ENCODE measurements at regions not wholly inside any gene's neighbourhood (a gene's known extent, or its start where the extent isn't known, plus 50 kb on each side); places are given as distances from the start of the nearest gene placed in this dataset.

DNA sequence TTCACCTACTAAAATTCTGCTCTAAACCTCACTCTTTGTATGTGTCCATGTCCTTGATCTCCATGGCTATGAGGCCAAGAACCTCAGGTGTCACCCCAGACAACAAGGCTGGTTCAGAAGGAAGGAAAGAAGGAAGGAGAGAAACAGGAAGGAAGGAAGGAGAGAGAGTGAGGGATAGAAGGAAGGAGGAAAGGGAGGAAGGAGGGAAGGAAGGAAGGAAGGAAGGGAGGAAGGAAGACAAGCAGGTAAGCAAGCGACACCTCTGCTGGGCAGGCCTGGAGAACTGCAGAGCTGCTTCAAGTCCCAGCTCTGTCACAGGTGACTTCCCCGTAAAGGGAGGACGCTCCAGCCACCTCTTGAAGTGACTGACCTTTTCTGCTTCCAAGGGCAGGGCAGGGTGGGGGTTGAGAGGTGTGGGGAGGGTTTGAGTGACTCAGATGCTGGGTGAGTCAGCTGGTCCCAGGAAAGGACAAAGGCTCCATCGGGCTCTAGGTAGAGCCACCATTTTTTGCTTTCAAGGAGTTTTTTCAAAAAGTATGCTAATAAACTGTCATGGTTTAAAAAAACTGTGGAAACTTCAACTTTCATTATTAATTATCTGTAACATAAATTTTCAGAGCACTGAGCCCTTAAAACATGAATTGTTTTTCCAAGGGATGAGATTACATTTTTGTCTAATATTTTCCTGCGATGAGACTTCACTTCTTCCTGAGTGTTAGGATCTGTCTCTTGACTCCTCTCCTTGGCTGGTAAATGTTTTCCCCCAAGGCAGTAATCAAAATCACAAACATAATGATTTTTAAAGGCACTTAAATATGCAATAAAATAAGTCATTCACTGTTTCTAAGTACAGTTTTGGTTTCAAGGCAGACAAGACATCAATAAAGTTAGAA is 90.1 kb upstream of the L3MBTL4 start:
- DNase-seq (ENCODE audit: low spot score), result no peak
- POLR2A ChIA-PET, result no interaction called here
- Mint-ChIP-seq H3K27ac (no peak overlapping the region), H3K4me3 (no peak overlapping the region), H3K9me3 (no peaks in the 10 kb centered on the region), H3K36me3 (no peaks in the 10 kb centered on the region), H3K4me1 (peaks cover 28% of the 10 kb centered on the region), H3K27me3 (ENCODE audit: low read depth) (no peaks in the 10 kb centered on the region)
- ATAC-seq, result no peak
- CTCF ChIA-PET, result interaction anchor here (1.1 kb wide), 1 partner anchor 17 kb away, joined by 5 read pairs; no protein-coding TSS in a partner anchor
- TF ChIP-seq ZNF263 (CRISPR knock-in tag; IDR thresholded peaks at IDR 0.05; ENCODE audit: low read depth) (no peak), TCF7 (CRISPR knock-in tag; IDR thresholded peaks at IDR 0.05; ENCODE audit: low read depth) (no peak), KAT7 (CRISPR knock-in tag; IDR thresholded peaks at IDR 0.05; ENCODE audit: borderline replicate concordance) (no peak), SMAD3 (CRISPR knock-in tag; IDR thresholded peaks at IDR 0.05; ENCODE audit: borderline replicate concordance) (no peak), PREB (CRISPR knock-in tag; IDR thresholded peaks at IDR 0.05; ENCODE audit: borderline replicate concordance) (no peak), ZNF416 (CRISPR knock-in tag; IDR thresholded peaks at IDR 0.05) (no peak), ATF6 (CRISPR knock-in tag; IDR thresholded peaks at IDR 0.05) (no peak), USF1 (CRISPR knock-in tag; IDR thresholded peaks at IDR 0.05) (no peak), JAZF1 (CRISPR knock-in tag; IDR thresholded peaks at IDR 0.05) (no peak), STAT6 (CRISPR knock-in tag; conservative IDR thresholded peaks at IDR 0.05; ENCODE audit: low read depth) (no peak), ZNF423 (CRISPR knock-in tag; IDR thresholded peaks at IDR 0.05) (no peak)
- TF ChIP-seq, protein P1, sequence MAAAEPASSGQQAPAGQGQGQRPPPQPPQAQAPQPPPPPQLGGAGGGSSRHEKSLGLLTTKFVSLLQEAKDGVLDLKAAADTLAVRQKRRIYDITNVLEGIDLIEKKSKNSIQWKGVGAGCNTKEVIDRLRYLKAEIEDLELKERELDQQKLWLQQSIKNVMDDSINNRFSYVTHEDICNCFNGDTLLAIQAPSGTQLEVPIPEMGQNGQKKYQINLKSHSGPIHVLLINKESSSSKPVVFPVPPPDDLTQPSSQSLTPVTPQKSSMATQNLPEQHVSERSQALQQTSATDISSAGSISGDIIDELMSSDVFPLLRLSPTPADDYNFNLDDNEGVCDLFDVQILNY (CRISPR knock-in tag; IDR thresholded peaks at IDR 0.05), result no peak
- TF ChIP-seq, protein P2, sequence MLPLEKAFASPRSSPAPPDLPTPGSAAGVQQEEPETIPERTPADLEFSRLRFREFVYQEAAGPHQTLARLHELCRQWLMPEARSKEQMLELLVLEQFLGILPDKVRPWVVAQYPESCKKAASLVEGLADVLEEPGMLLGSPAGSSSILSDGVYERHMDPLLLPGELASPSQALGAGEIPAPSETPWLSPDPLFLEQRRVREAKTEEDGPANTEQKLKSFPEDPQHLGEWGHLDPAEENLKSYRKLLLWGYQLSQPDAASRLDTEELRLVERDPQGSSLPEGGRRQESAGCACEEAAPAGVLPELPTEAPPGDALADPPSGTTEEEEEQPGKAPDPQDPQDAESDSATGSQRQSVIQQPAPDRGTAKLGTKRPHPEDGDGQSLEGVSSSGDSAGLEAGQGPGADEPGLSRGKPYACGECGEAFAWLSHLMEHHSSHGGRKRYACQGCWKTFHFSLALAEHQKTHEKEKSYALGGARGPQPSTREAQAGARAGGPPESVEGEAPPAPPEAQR (CRISPR knock-in tag; IDR thresholded peaks at IDR 0.05), result no peak
- TF ChIP-seq, protein P3, sequence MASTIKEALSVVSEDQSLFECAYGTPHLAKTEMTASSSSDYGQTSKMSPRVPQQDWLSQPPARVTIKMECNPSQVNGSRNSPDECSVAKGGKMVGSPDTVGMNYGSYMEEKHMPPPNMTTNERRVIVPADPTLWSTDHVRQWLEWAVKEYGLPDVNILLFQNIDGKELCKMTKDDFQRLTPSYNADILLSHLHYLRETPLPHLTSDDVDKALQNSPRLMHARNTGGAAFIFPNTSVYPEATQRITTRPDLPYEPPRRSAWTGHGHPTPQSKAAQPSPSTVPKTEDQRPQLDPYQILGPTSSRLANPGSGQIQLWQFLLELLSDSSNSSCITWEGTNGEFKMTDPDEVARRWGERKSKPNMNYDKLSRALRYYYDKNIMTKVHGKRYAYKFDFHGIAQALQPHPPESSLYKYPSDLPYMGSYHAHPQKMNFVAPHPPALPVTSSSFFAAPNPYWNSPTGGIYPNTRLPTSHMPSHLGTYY (CRISPR knock-in tag; IDR thresholded peaks at IDR 0.05), result no peak
- TF ChIP-seq, protein P4, sequence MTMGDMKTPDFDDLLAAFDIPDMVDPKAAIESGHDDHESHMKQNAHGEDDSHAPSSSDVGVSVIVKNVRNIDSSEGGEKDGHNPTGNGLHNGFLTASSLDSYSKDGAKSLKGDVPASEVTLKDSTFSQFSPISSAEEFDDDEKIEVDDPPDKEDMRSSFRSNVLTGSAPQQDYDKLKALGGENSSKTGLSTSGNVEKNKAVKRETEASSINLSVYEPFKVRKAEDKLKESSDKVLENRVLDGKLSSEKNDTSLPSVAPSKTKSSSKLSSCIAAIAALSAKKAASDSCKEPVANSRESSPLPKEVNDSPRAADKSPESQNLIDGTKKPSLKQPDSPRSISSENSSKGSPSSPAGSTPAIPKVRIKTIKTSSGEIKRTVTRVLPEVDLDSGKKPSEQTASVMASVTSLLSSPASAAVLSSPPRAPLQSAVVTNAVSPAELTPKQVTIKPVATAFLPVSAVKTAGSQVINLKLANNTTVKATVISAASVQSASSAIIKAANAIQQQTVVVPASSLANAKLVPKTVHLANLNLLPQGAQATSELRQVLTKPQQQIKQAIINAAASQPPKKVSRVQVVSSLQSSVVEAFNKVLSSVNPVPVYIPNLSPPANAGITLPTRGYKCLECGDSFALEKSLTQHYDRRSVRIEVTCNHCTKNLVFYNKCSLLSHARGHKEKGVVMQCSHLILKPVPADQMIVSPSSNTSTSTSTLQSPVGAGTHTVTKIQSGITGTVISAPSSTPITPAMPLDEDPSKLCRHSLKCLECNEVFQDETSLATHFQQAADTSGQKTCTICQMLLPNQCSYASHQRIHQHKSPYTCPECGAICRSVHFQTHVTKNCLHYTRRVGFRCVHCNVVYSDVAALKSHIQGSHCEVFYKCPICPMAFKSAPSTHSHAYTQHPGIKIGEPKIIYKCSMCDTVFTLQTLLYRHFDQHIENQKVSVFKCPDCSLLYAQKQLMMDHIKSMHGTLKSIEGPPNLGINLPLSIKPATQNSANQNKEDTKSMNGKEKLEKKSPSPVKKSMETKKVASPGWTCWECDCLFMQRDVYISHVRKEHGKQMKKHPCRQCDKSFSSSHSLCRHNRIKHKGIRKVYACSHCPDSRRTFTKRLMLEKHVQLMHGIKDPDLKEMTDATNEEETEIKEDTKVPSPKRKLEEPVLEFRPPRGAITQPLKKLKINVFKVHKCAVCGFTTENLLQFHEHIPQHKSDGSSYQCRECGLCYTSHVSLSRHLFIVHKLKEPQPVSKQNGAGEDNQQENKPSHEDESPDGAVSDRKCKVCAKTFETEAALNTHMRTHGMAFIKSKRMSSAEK (CRISPR knock-in tag; IDR thresholded peaks at IDR 0.05; ENCODE audit: borderline replicate concordance), result no peak
- TF ChIP-seq, protein P5, sequence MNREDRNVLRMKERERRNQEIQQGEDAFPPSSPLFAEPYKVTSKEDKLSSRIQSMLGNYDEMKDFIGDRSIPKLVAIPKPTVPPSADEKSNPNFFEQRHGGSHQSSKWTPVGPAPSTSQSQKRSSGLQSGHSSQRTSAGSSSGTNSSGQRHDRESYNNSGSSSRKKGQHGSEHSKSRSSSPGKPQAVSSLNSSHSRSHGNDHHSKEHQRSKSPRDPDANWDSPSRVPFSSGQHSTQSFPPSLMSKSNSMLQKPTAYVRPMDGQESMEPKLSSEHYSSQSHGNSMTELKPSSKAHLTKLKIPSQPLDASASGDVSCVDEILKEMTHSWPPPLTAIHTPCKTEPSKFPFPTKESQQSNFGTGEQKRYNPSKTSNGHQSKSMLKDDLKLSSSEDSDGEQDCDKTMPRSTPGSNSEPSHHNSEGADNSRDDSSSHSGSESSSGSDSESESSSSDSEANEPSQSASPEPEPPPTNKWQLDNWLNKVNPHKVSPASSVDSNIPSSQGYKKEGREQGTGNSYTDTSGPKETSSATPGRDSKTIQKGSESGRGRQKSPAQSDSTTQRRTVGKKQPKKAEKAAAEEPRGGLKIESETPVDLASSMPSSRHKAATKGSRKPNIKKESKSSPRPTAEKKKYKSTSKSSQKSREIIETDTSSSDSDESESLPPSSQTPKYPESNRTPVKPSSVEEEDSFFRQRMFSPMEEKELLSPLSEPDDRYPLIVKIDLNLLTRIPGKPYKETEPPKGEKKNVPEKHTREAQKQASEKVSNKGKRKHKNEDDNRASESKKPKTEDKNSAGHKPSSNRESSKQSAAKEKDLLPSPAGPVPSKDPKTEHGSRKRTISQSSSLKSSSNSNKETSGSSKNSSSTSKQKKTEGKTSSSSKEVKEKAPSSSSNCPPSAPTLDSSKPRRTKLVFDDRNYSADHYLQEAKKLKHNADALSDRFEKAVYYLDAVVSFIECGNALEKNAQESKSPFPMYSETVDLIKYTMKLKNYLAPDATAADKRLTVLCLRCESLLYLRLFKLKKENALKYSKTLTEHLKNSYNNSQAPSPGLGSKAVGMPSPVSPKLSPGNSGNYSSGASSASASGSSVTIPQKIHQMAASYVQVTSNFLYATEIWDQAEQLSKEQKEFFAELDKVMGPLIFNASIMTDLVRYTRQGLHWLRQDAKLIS (CRISPR knock-in tag; IDR thresholded peaks at IDR 0.05; ENCODE audit: borderline replicate concordance), result no peak
